CD14-positive monocyte (primary cell): ENCODE measurements at regions not wholly inside any gene's neighbourhood (a gene's known extent, or its start where the extent isn't known, plus 50 kb on each side); places are given as distances from the start of the nearest gene placed in this dataset.
"Not testable (repeated sequence)": the region's sequence is repeated elsewhere in the genome, so short reads cannot be mapped to it uniquely, and the experiment has no call there.

Experiments used
- DNase-seq, 3 donors: peaks; one replicate each; pipeline ENCODE4 v3.0.0-alpha.2; 2011 to 2022
- H2AFZ ChIP-seq: 2 replicates; pipeline ENCODE4 v1.6.0; 2012; ENCODE audit warnings: mild to moderate bottlenecking, low read depth, low read length, inconsistent platforms; ENCODE audit not compliant: insufficient read depth, poor library complexity, severe bottlenecking
- H3K27ac ChIP-seq, 2 donors: 1 replicate in 1 of 2; 2 replicates in 1 of 2; pipeline ENCODE4 v1.5.1; 2012 to 2013; ENCODE audit warnings: low read length in 2 of 2, control low read depth in 1 of 2, inconsistent platforms in 1 of 2, low read depth in 1 of 2, mild to moderate bottlenecking in 1 of 2
- H3K27me3 ChIP-seq, 2 donors: one replicate each; pipeline versions ENCODE4 v1.6.0 to v1.6.1; 2011 to 2013; ENCODE audit warnings: low read length in 2 of 2; ENCODE audit not compliant: control insufficient read depth in 2 of 2, insufficient read depth in 2 of 2
- H3K36me3 ChIP-seq, 2 donors: replicated peaks in 1 of 2; 1 replicate in 1 of 2; 2 replicates in 1 of 2; pipeline versions ENCODE4 v1.5.1 to v1.6.1; 2012 to 2013; ENCODE audit warnings: low read length in 2 of 2, control low read depth in 1 of 2, inconsistent platforms in 1 of 2, mild to moderate bottlenecking in 1 of 2; ENCODE audit not compliant: insufficient read depth in 2 of 2, control insufficient read depth in 1 of 2
- H3K4me1 ChIP-seq, 2 donors: 1 replicate in 1 of 2; 2 replicates in 1 of 2; pipeline versions ENCODE4 v1.5.1 to v1.6.1; 2012 to 2013; ENCODE audit warnings: low read length in 2 of 2, control low read depth in 1 of 2, inconsistent platforms in 1 of 2, mild to moderate bottlenecking in 1 of 2, moderate library complexity in 1 of 2; ENCODE audit not compliant: insufficient read depth in 2 of 2, control insufficient read depth in 1 of 2
- H3K4me2 ChIP-seq: replicated peaks from 2 replicates; pipeline ENCODE3; 2012; ENCODE audit warnings: low read length, moderate library complexity, mild to moderate bottlenecking; ENCODE audit not compliant: poor library complexity, severe bottlenecking; ENCODE audit errors: extremely low read depth
- H3K4me3 ChIP-seq, 3 experiments: fragments of 200-600 bp in 1 of 3; sonication (generic) in 1 of 3; replicated peaks in 1 of 3; 1 replicate in 2 of 3; 2 replicates in 1 of 3; pipeline ENCODE4 v1.5.1; 2011 to 2013; ENCODE audit warnings: low read length in 3 of 3, mild to moderate bottlenecking in 3 of 3, control low read depth in 2 of 3, low read depth in 2 of 3, inconsistent platforms in 1 of 3, moderate library complexity in 1 of 3
- H3K79me2 ChIP-seq: 2 replicates; pipeline ENCODE4 v1.6.0; 2012; ENCODE audit warnings: mild to moderate bottlenecking, control low read depth, inconsistent platforms, low read length, moderate library complexity; ENCODE audit not compliant: insufficient read depth
- H3K9ac ChIP-seq: 2 replicates; pipeline ENCODE4 v1.6.0; 2017; ENCODE audit warnings: low read length, mild to moderate bottlenecking; ENCODE audit not compliant: insufficient read depth, poor library complexity, severe bottlenecking
- H3K9me3 ChIP-seq, 2 donors: replicated peaks in 1 of 2; 1 replicate in 1 of 2; 2 replicates in 1 of 2; pipeline versions ENCODE4 v1.5.1 to v1.6.1; 2012 to 2013; ENCODE audit warnings: low read length in 2 of 2, control low read depth in 1 of 2; ENCODE audit not compliant: control insufficient read depth in 1 of 2, insufficient read depth in 1 of 2
- H4K20me1 ChIP-seq: 2 replicates; pipeline ENCODE4 v1.6.0; 2012; ENCODE audit warnings: mild to moderate bottlenecking, low read length, control low read depth, moderate library complexity; ENCODE audit not compliant: insufficient read depth
- H3K27ac Mint-ChIP-seq, 7 donors: one replicate each; pipeline ENCODE4 v1.8.0; 2020; ENCODE audit warnings: mild to moderate bottlenecking in 7 of 7, mixed read lengths in 7 of 7, moderate library complexity in 6 of 7, inconsistent platforms in 2 of 7
- H3K27me3 Mint-ChIP-seq, 3 donors: one replicate each; pipeline ENCODE4 v1.8.0; 2021 to 2022; ENCODE audit warnings: low read depth in 3 of 3, mild to moderate bottlenecking in 3 of 3, mixed read lengths in 3 of 3, moderate library complexity in 3 of 3, inconsistent platforms in 1 of 3
- H3K36me3 Mint-ChIP-seq, 2 donors: one replicate each; pipeline ENCODE4 v1.8.0; 2020; ENCODE audit warnings: mixed read lengths in 2 of 2, inconsistent platforms in 1 of 2, mild to moderate bottlenecking in 1 of 2
- H3K4me1 Mint-ChIP-seq: one replicate; pipeline ENCODE4 v1.8.0; 2020; ENCODE audit warnings: mild to moderate bottlenecking, mixed read lengths
- H3K4me3 Mint-ChIP-seq, 2 donors: one replicate each; pipeline ENCODE4 v1.8.0; 2020; ENCODE audit warnings: mild to moderate bottlenecking in 2 of 2, mixed read lengths in 2 of 2, moderate library complexity in 1 of 2
- H3K9me3 Mint-ChIP-seq, 7 donors: one replicate each; pipeline ENCODE4 v1.8.0; 2020 to 2022; ENCODE audit warnings: mixed read lengths in 7 of 7, mild to moderate bottlenecking in 6 of 7, moderate library complexity in 6 of 7, inconsistent platforms in 2 of 7
- WGBS: methylation state at CpG from one replicate; pipeline ENCODE4 v1.1.5; 2013; ENCODE audit warnings: missing lambda C conversion rate; ENCODE audit not compliant: insufficient coverage; 5-methylcytosine and 5-hydroxymethylcytosine counted together
- intact Hi-C, 2 donors: fragments of 100-400 bp; cut with micrococcal nuclease; formaldehyde crosslinking; loops; one replicate each; pipeline versions ENCODE4 v1.15.0 to v1.15.1; 2023
- TF ChIP-seq, protein P1 (sequence below): fragments of 200-600 bp; IDR thresholded peaks from one replicate; pipeline ENCODE4 v1.8.0; 2022; ENCODE audit warnings: antibody characterized with exemption, mild to moderate bottlenecking

DNA sequence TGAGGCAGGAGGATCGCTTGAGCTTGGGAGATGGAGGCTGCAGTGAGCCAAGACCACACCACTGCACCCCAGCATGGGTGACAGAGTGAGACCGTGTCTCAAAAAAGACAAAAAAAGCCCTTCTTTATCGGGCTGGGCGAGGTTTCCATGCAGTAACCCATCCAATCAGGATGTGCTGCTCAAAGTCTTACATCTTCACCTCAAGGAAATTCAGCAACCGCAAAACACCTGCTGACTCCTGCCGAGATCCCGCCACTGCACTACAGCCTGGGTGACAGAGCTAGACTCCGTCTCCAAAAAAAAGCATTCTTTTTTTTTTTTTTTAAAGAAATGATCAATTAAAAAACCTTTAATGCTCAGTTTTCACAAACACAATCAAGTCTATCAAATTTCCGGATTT lies 75.7 kb upstream of the KCTD7 start:
- H3K27ac Mint-ChIP-seq: peak overlapping the region in 1 of 7 donors; percentile 48
- H3K4me3 Mint-ChIP-seq: no peak overlapping the region
- Histone ChIP-seq H3K4me1 (no peaks in the 10 kb centered on the region), H3K4me2 (no peak overlapping the region), H3K27me3 (no peaks in the 10 kb centered on the region), H3K4me3 (no peak overlapping the region), H3K9ac (no peak overlapping the region), H4K20me1 (peaks cover 11% of the 10 kb centered on the region), H3K9me3 (no peaks in the 10 kb centered on the region), H3K36me3 (peaks cover 51 to 88% of the 10 kb centered on the region in 2 donors), H3K27ac (no peak overlapping the region), H2AFZ (no peak overlapping the region), H3K79me2 (no peaks in the 10 kb centered on the region)
- no peaks in the 10 kb centered on the region for H3K9me3 Mint-ChIP-seq
- 100% methylated on average over 1 of the region's 9 CpGs for WGBS
- intact Hi-C loops: no loop called here
- H3K27me3 Mint-ChIP-seq: peaks cover 0 to 2% (median 0%) of the 10 kb centered on the region in 3 donors
- H3K4me1 Mint-ChIP-seq: no peaks in the 10 kb centered on the region
- TF ChIP-seq, protein P1, sequence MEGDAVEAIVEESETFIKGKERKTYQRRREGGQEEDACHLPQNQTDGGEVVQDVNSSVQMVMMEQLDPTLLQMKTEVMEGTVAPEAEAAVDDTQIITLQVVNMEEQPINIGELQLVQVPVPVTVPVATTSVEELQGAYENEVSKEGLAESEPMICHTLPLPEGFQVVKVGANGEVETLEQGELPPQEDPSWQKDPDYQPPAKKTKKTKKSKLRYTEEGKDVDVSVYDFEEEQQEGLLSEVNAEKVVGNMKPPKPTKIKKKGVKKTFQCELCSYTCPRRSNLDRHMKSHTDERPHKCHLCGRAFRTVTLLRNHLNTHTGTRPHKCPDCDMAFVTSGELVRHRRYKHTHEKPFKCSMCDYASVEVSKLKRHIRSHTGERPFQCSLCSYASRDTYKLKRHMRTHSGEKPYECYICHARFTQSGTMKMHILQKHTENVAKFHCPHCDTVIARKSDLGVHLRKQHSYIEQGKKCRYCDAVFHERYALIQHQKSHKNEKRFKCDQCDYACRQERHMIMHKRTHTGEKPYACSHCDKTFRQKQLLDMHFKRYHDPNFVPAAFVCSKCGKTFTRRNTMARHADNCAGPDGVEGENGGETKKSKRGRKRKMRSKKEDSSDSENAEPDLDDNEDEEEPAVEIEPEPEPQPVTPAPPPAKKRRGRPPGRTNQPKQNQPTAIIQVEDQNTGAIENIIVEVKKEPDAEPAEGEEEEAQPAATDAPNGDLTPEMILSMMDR: no peak
- H3K36me3 Mint-ChIP-seq: peaks cover 56 to 81% of the 10 kb centered on the region in 2 donors
- DNase-seq: no peak

DNA sequence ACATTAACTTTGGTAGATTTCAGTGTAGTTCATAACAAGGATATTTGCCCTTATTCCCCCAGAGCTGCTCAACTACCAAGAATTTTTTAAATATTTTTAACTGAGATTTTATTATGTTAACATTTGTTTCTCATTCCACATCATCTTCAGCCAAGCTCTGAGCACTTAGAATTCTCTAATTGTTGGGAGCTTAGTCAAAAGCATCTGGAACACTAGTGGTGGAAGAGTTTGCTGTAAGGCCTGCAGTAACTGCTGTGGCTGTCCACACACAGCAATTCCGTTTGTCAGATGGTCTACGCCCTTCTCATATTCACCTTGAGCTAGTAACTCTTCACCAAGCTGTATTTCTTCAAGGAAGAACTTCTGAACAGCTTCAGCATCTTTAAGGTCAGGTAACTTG lies 75.0 kb upstream of the KCTD7 start:
- H3K9me3 Mint-ChIP-seq, H3K27me3 Mint-ChIP-seq, H3K4me3 Mint-ChIP-seq, H3K27ac Mint-ChIP-seq, H2AFZ ChIP-seq, H3K79me2 ChIP-seq, H3K4me1 ChIP-seq, H3K27ac ChIP-seq, H3K4me1 Mint-ChIP-seq, H3K4me2 ChIP-seq, H3K27me3 ChIP-seq, intact Hi-C loops, H3K9me3 ChIP-seq, DNase-seq, H3K4me3 ChIP-seq, H3K9ac ChIP-seq: not testable (repeated sequence)
- H4K20me1 ChIP-seq: peaks cover 18% of the 10 kb centered on the region
- peaks cover 52 to 77% of the 10 kb centered on the region in 2 donors for H3K36me3 Mint-ChIP-seq
- no CpG with 5 or more reads among the region's 2 CpGs for WGBS
- H3K36me3 ChIP-seq: peaks cover 56 to 91% of the 10 kb centered on the region in 2 donors

DNA sequence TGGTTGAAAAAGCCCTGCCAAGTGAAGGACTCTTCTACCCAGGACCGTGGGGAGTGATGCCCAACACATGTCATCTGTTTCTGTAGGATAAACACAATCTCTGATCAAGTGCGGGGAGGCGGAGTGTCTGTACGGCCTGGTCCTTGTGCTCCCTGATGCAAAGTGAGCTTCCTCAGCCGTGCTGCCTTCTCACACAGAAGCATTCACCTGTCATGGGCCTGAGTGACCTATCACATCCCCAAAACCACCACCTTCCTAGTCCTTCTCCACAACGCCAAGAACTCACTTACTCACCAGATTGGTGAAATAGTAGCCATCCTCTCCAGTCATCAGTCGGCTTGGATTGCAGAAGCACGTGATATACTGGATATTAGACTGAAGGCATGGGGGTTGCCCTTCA lies 74.4 kb upstream of the KCTD7 start:
- H3K9me3 ChIP-seq, H3K4me1 Mint-ChIP-seq, H3K27me3 Mint-ChIP-seq, DNase-seq, H3K4me3 ChIP-seq, H3K9me3 Mint-ChIP-seq, H3K4me2 ChIP-seq, H3K27ac ChIP-seq, H3K4me1 ChIP-seq, H3K27me3 ChIP-seq, H3K4me3 Mint-ChIP-seq, H3K9ac ChIP-seq, intact Hi-C loops, H2AFZ ChIP-seq, H3K79me2 ChIP-seq: not testable (repeated sequence)
- WGBS: no CpG with 5 or more reads among the region's 8 CpGs
- Mint-ChIP-seq H3K27ac (peak overlapping the region in 1 of 7 donors; percentile 21), H3K36me3 (peaks cover 56 to 77% of the 10 kb centered on the region in 2 donors)
- Histone ChIP-seq H3K36me3 (peaks cover 60 to 91% of the 10 kb centered on the region in 2 donors), H4K20me1 (peaks cover 24% of the 10 kb centered on the region)

DNA sequence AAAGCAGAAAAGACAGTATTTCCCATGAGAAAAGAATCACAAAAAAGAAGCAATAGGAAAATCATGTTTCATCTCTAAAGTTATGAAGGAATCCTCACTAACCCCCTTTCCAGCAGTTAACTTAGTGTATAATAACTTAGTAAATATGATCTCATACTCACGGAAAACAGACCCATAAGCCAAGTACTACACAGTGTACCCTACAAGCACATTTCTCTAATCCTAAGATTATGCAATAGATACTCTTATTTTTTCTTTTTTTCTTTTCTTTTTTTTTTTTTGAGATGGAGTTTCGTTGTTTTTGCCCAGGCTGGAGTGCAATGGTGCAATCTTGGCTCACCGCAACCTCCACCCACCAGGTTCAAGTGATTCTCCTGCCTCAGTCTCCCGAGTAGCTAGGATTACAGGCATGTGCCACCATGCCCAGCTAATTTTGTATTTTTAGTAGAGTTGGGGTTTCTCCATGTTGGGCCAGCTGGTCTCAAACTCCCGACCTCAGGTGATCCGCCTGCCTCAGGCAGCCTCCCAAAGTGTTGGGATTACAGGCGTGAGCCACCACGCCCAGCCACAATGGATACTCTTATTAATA lies 73.7 kb upstream of the KCTD7 start:
- Mint-ChIP-seq H3K36me3 (peaks cover 54 to 77% of the 10 kb centered on the region in 2 donors), H3K27ac (peak overlapping the region in 2 of 7 donors; percentile 13 to 21)
- intact Hi-C loops, H3K4me1 ChIP-seq, H3K9me3 ChIP-seq, H3K4me3 ChIP-seq, H3K79me2 ChIP-seq, H3K9me3 Mint-ChIP-seq, H3K27ac ChIP-seq, H3K9ac ChIP-seq, H2AFZ ChIP-seq, H3K27me3 ChIP-seq, H3K4me3 Mint-ChIP-seq, H3K27me3 Mint-ChIP-seq, H3K4me2 ChIP-seq, H3K4me1 Mint-ChIP-seq, DNase-seq: not testable (repeated sequence)
- peaks cover 54 to 90% of the 10 kb centered on the region in 2 donors for H3K36me3 ChIP-seq
- H4K20me1 ChIP-seq: peaks cover 24% of the 10 kb centered on the region
- WGBS: no CpG with 5 or more reads among the region's 8 CpGs
